Esophagus squamous epithelium (tissue), 4 donors: ENCODE measurements at regions not wholly inside any gene's neighbourhood (a gene's known extent, or its start where the extent isn't known, plus 50 kb on each side); places are given as distances from the start of the nearest gene placed in this dataset.

Experiments
- POLR2A ChIP-seq, 4 donors: fragments of 450-650 bp; IDR thresholded peaks; one replicate each; pipeline ENCODE4 v1.6.1; 2017; ENCODE audit warnings: antibody characterized with exemption in 4 of 4, mild to moderate bottlenecking in 4 of 4, moderate library complexity in 3 of 4
- TF ChIP-seq, protein P1 (sequence below), 6 experiments: fragments of 450-650 bp in 4 of 6; fragments of 200-600 bp in 2 of 6; sonication (generic) in 2 of 6; IDR thresholded peaks; one replicate each; pipeline ENCODE4 v1.5.1; 2016 to 2019; ENCODE audit warnings: antibody characterized with exemption in 6 of 6, mild to moderate bottlenecking in 4 of 6, moderate library complexity in 4 of 6

DNA sequence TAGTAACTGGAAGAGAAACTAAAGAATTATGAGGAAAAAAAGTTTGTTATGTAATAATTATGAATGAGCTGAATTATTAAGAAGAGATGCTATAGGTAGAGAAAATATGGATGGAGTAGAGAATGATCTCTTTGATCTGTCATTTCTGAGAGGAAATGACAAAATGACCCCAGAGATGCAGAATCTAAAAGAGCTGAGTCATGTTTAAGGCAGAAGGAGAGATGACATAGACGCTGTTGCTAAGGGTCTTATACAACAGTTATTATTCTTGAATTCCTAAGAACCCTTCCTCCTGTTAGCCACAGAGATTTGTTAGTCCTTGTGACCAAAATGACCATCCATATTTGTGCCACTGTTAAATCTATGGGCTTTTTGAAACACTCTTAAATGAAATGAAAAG, 58.3 kb upstream of the FREM2 start:
- TF ChIP-seq, protein P1, sequence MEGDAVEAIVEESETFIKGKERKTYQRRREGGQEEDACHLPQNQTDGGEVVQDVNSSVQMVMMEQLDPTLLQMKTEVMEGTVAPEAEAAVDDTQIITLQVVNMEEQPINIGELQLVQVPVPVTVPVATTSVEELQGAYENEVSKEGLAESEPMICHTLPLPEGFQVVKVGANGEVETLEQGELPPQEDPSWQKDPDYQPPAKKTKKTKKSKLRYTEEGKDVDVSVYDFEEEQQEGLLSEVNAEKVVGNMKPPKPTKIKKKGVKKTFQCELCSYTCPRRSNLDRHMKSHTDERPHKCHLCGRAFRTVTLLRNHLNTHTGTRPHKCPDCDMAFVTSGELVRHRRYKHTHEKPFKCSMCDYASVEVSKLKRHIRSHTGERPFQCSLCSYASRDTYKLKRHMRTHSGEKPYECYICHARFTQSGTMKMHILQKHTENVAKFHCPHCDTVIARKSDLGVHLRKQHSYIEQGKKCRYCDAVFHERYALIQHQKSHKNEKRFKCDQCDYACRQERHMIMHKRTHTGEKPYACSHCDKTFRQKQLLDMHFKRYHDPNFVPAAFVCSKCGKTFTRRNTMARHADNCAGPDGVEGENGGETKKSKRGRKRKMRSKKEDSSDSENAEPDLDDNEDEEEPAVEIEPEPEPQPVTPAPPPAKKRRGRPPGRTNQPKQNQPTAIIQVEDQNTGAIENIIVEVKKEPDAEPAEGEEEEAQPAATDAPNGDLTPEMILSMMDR (IDR thresholded peaks at IDR 0.05) = no peak
- no peak for TF ChIP-seq POLR2A (IDR thresholded peaks at IDR 0.05)
